RWPE1 (cell line): ENCODE measurements at regions not wholly inside any gene's neighbourhood (a gene's known extent, or its start where the extent isn't known, plus 50 kb on each side); places are given as distances from the start of the nearest gene placed in this dataset.

Source experiments
- CTCF ChIA-PET: fragments of 350-600 bp; sonication (Branson Sonifier 250); formaldehyde crosslinking; extraction: SDS; loops from one replicate; lab custom pipeline; 2021; lab: Yijun Ruan, JAX
- POLR2A ChIA-PET: fragments of 400-600 bp; formaldehyde crosslinking; extraction: SDS; loops from one replicate; lab custom pipeline; 2020; ENCODE audit warnings: antibody characterized with exemption; ENCODE audit not compliant: low non-redundant PET; lab: Yijun Ruan, JAX
- DNase-seq: peaks from one replicate; pipeline ENCODE4 v3.0.0; 2012; ENCODE audit warnings: low spot score
- H3K27ac ChIP-seq: fragments of 450-650 bp; 2 replicates; pipeline ENCODE4 v1.5.1; 2017
- TF ChIP-seq, protein P1 (sequence below): fragments of 450-650 bp; conservative IDR thresholded peaks from 2 replicates; pipeline ENCODE4 v1.5.1; 2017; ENCODE audit warnings: low read depth, mild to moderate bottlenecking

DNA sequence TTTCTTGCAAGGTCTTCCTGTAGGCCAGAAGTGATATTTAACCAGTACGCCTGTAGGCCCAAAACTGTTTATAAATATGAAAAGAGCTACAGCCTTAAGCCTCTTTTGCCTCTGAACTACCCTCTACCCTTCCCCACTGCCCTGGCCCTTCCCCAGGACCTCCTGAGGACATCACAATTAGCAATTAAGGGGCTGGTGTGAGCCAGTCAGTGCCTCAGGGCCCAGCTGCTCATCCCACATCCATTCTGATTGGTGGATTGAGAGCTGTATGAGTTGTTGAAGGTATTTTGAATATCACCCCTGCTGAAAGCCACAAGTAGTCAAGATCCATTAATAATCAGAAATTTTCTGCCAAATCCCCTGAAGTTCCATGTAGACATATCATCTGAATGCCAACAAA, 126.3 kb upstream of the TACR1 start:
- ChIA-PET CTCF (no interaction called here), POLR2A (no interaction called here)
- no peak overlapping the region for H3K27ac ChIP-seq
- DNase-seq, result no peak
- TF ChIP-seq, protein P1, sequence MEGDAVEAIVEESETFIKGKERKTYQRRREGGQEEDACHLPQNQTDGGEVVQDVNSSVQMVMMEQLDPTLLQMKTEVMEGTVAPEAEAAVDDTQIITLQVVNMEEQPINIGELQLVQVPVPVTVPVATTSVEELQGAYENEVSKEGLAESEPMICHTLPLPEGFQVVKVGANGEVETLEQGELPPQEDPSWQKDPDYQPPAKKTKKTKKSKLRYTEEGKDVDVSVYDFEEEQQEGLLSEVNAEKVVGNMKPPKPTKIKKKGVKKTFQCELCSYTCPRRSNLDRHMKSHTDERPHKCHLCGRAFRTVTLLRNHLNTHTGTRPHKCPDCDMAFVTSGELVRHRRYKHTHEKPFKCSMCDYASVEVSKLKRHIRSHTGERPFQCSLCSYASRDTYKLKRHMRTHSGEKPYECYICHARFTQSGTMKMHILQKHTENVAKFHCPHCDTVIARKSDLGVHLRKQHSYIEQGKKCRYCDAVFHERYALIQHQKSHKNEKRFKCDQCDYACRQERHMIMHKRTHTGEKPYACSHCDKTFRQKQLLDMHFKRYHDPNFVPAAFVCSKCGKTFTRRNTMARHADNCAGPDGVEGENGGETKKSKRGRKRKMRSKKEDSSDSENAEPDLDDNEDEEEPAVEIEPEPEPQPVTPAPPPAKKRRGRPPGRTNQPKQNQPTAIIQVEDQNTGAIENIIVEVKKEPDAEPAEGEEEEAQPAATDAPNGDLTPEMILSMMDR, result no peak

- ChIA-PET CTCF (no interaction called here), POLR2A (no interaction called here)
- H3K27ac ChIP-seq, result no peak overlapping the region
- TF ChIP-seq, protein P1, result no peak
- DNase-seq, result no peak
These were observed 125.6 kb upstream of the TACR1 start for GRCh38 chr2:75324861-75325284.

- TF ChIP-seq, protein P1, result no peak
- H3K27ac ChIP-seq, result no peak overlapping the region
- no peak for DNase-seq
- CTCF ChIA-PET, result no interaction called here
- POLR2A ChIA-PET, result no interaction called here
These were observed 124.8 kb upstream of the TACR1 start for GRCh38 chr2:75324141-75324540.

GRCh38 chr2:75321599-75321922, 122.2 kb upstream of the TACR1 start:
- ChIA-PET POLR2A (no interaction called here), CTCF (no interaction called here)
- TF ChIP-seq, protein P1, result no peak
- no peak for DNase-seq
- H3K27ac ChIP-seq, result no peak overlapping the region

GRCh38 chr2:75320898-75321598, 121.7 kb upstream of the TACR1 start:
- POLR2A ChIA-PET, result no interaction called here
- CTCF ChIA-PET, result no interaction called here
- no peak overlapping the region for H3K27ac ChIP-seq
- DNase-seq, result no peak
- TF ChIP-seq, protein P1, result no peak

GRCh38 chr2:75319951-75320350, 120.6 kb upstream of the TACR1 start:
- H3K27ac ChIP-seq, result no peak overlapping the region
- no peak for DNase-seq
- ChIA-PET CTCF (no interaction called here), POLR2A (no interaction called here)
- TF ChIP-seq, protein P1, result no peak
